ENCODE measurements at regions not wholly inside any gene's neighbourhood (a gene's known extent, or its start where the extent isn't known, plus 50 kb on each side); places are given as distances from the start of the nearest gene placed in this dataset.

GRCh38 chr3:193053046-193053435 lies 135.4 kb upstream of the MB21D2 start:
- Histone ChIP-seq H3K27me3 (no peaks in the 10 kb centered on the region), H3K9ac (no peak overlapping the region), H3K4me1 (no peaks in the 10 kb centered on the region), H3K9me3 (ENCODE audit: low read depth) (no peaks in the 10 kb centered on the region), H3K4me2 (no peak overlapping the region), H3K79me2 (ENCODE audit: low read depth) (no peaks in the 10 kb centered on the region), H3K4me3 (no peak overlapping the region), H3F3A (ENCODE audit: low read depth) (no peaks in the 10 kb centered on the region), H3K27ac (no peak overlapping the region), H4K20me1 (ENCODE audit: low read depth) (no peaks in the 10 kb centered on the region), H3K36me3 (no peaks in the 10 kb centered on the region), H2AFZ (replicated peaks) (no peak overlapping the region)
- TF ChIP-seq EZH2 (IDR thresholded peaks at IDR 0.05) (no peak), EZH2phosphoT487 (IDR thresholded peaks at IDR 0.05) (no peak), CTCF (IDR thresholded peaks at IDR 0.05) (no peak)
- Mint-ChIP-seq H3K4me3 (no peak overlapping the region), H3K9me3 (no peaks in the 10 kb centered on the region), H3K36me3 (no peaks in the 10 kb centered on the region), H3K27ac (no peak overlapping the region), H3K27me3 (ENCODE audit: insufficient read depth, low read depth) (no peaks in the 10 kb centered on the region), H3K4me1 (no peaks in the 10 kb centered on the region)
- no peak for DNase-seq (ENCODE audit: low spot score)

GRCh38 chr3:193055352-193055751 lies 137.7 kb upstream of the MB21D2 start:
- no peaks in the 10 kb centered on the region for H3K4me1 Mint-ChIP-seq

GRCh38 chr3:193057616-193058015 lies 140.0 kb upstream of the MB21D2 start:
- no peak overlapping the region for H2AFZ ChIP-seq (replicated peaks)
- no peaks in the 10 kb centered on the region for H3K27me3 ChIP-seq

More at GRCh38 chr3:193055352-193055751, 137.7 kb upstream of the MB21D2 start:
- H3K4me2 ChIP-seq: no peak overlapping the region
- H3K9me3 ChIP-seq (ENCODE audit: low read depth): no peaks in the 10 kb centered on the region
- no peak for TF ChIP-seq EZH2phosphoT487 (IDR thresholded peaks at IDR 0.05)
- TF ChIP-seq EZH2 (IDR thresholded peaks at IDR 0.05): no peak
- no peak for TF ChIP-seq CTCF (IDR thresholded peaks at IDR 0.05)
- no peaks in the 10 kb centered on the region for H3K79me2 ChIP-seq (ENCODE audit: low read depth)
- H3K9ac ChIP-seq: no peak overlapping the region
- no peak overlapping the region for H3K4me3 ChIP-seq
- H3K27ac ChIP-seq: no peak overlapping the region
- Mint-ChIP-seq H3K4me3 (no peak overlapping the region), H3K27me3 (ENCODE audit: insufficient read depth, low read depth) (no peaks in the 10 kb centered on the region), H3K36me3 (no peaks in the 10 kb centered on the region), H3K9me3 (no peaks in the 10 kb centered on the region), H3K27ac (no peak overlapping the region)
- H4K20me1 ChIP-seq (ENCODE audit: low read depth): no peaks in the 10 kb centered on the region
- H3F3A ChIP-seq (ENCODE audit: low read depth): no peaks in the 10 kb centered on the region
- no peak for DNase-seq (ENCODE audit: low spot score)
- no peaks in the 10 kb centered on the region for H3K36me3 ChIP-seq
- H2AFZ ChIP-seq (replicated peaks): no peak overlapping the region
- no peaks in the 10 kb centered on the region for H3K27me3 ChIP-seq
- no peaks in the 10 kb centered on the region for H3K4me1 ChIP-seq

GRCh38 chr3:193060748-193061546 lies 143.3 kb upstream of the MB21D2 start:
- Mint-ChIP-seq H3K36me3 (no peaks in the 10 kb centered on the region), H3K9me3 (no peaks in the 10 kb centered on the region), H3K4me3 (no peak overlapping the region), H3K4me1 (no peaks in the 10 kb centered on the region), H3K27me3 (ENCODE audit: insufficient read depth, low read depth) (no peaks in the 10 kb centered on the region), H3K27ac (no peak overlapping the region)
- no peak for TF ChIP-seq CTCF (IDR thresholded peaks at IDR 0.05)
- no peak for TF ChIP-seq EZH2phosphoT487 (IDR thresholded peaks at IDR 0.05)
- no peak for TF ChIP-seq EZH2 (IDR thresholded peaks at IDR 0.05)
- DNase-seq (ENCODE audit: low spot score): no peak
- H3K27ac ChIP-seq: no peak overlapping the region
- no peak overlapping the region for H3K4me2 ChIP-seq
- no peaks in the 10 kb centered on the region for H3K9me3 ChIP-seq (ENCODE audit: low read depth)
- no peaks in the 10 kb centered on the region for H3K36me3 ChIP-seq
- H3K79me2 ChIP-seq (ENCODE audit: low read depth): no peaks in the 10 kb centered on the region
- H4K20me1 ChIP-seq (ENCODE audit: low read depth): no peaks in the 10 kb centered on the region
- no peak overlapping the region for H3K4me3 ChIP-seq
- H2AFZ ChIP-seq (replicated peaks): no peak overlapping the region
- no peaks in the 10 kb centered on the region for H3K4me1 ChIP-seq
- no peaks in the 10 kb centered on the region for H3F3A ChIP-seq (ENCODE audit: low read depth)
- H3K9ac ChIP-seq: no peak overlapping the region
- no peaks in the 10 kb centered on the region for H3K27me3 ChIP-seq

More at GRCh38 chr3:193057616-193058015, 140.0 kb upstream of the MB21D2 start:
- Histone ChIP-seq H3F3A (ENCODE audit: low read depth) (no peaks in the 10 kb centered on the region), H3K9me3 (ENCODE audit: low read depth) (no peaks in the 10 kb centered on the region), H3K36me3 (no peaks in the 10 kb centered on the region), H3K79me2 (ENCODE audit: low read depth) (no peaks in the 10 kb centered on the region), H3K4me3 (no peak overlapping the region), H3K9ac (no peak overlapping the region), H3K4me2 (no peak overlapping the region), H3K27ac (no peak overlapping the region), H4K20me1 (ENCODE audit: low read depth) (no peaks in the 10 kb centered on the region), H3K4me1 (no peaks in the 10 kb centered on the region)
- H3K4me1 Mint-ChIP-seq: no peaks in the 10 kb centered on the region
- H3K36me3 Mint-ChIP-seq: no peaks in the 10 kb centered on the region
- TF ChIP-seq EZH2 (IDR thresholded peaks at IDR 0.05): no peak
- H3K27me3 Mint-ChIP-seq (ENCODE audit: insufficient read depth, low read depth): no peaks in the 10 kb centered on the region
- H3K27ac Mint-ChIP-seq: no peak overlapping the region
- no peak overlapping the region for H3K4me3 Mint-ChIP-seq
- H3K9me3 Mint-ChIP-seq: no peaks in the 10 kb centered on the region
- DNase-seq (ENCODE audit: low spot score): no peak

Data from neural progenitor cell (in vitro differentiated cells).